ENCODE measurements at regions not wholly inside any gene's neighbourhood (a gene's known extent, or its start where the extent isn't known, plus 50 kb on each side); places are given as distances from the start of the nearest gene placed in this dataset.

DNA sequence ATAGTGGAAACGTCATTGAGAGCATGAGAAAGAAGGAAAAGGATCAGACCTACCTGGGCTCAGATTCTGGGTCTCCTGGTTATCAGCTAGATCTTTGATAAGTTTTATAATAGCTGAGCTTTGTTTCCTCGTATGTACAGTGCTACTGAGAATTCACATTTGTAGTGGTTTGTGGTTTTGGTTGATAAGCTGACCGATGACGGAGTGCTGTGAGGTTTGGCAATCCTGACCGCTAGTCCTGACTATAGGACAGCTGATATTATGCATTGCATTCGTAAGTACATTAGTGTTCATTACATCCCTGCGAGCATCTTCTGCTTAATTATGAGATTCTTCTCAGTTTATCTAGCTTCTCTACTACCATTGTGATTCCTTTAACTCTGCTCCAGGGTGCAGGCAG, 190.7 kb upstream of the SLC27A6 start:
- peak; percentile 73 for DNase-seq (ENCODE audit: low read depth)
- TF ChIP-seq, protein P1, sequence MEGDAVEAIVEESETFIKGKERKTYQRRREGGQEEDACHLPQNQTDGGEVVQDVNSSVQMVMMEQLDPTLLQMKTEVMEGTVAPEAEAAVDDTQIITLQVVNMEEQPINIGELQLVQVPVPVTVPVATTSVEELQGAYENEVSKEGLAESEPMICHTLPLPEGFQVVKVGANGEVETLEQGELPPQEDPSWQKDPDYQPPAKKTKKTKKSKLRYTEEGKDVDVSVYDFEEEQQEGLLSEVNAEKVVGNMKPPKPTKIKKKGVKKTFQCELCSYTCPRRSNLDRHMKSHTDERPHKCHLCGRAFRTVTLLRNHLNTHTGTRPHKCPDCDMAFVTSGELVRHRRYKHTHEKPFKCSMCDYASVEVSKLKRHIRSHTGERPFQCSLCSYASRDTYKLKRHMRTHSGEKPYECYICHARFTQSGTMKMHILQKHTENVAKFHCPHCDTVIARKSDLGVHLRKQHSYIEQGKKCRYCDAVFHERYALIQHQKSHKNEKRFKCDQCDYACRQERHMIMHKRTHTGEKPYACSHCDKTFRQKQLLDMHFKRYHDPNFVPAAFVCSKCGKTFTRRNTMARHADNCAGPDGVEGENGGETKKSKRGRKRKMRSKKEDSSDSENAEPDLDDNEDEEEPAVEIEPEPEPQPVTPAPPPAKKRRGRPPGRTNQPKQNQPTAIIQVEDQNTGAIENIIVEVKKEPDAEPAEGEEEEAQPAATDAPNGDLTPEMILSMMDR (IDR thresholded peaks at IDR 0.05; ENCODE audit: insufficient read depth, low read depth, low read length), result no peak
- H3K4me3 ChIP-seq (ENCODE audit: low read depth, low read length), result no peak overlapping the region

DNA sequence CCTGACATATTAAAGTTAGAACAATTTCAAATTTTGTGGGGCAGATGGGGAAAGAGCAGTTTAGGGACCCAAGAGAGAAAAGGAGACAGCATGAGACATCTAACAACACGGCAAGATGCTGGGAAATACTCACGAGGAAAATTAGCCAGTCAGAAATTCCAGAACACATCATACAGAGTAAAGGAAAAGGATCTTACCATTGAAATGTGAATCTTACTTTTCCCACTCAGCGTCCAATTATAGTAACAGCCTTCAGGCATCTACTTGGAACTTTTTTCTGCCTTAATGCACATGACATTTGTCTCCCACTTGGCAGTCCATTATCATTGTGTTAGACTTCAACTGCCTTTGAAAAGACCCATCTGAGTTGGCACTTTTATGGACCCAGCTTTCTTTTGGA, 189.7 kb upstream of the SLC27A6 start:
- no peak overlapping the region for H3K4me3 ChIP-seq (ENCODE audit: low read depth, low read length)
- TF ChIP-seq, protein P1 (IDR thresholded peaks at IDR 0.05; ENCODE audit: insufficient read depth, low read depth, low read length), result no peak
- no peak for DNase-seq (ENCODE audit: low read depth)

GRCh38 chr5:128777052-128777451, 188.2 kb upstream of the SLC27A6 start:
- H3K4me3 ChIP-seq (ENCODE audit: low read depth, low read length), result no peak overlapping the region
- TF ChIP-seq, protein P1 (IDR thresholded peaks at IDR 0.05; ENCODE audit: insufficient read depth, low read depth, low read length), result no peak
- no peak for DNase-seq (ENCODE audit: low read depth)

DNA sequence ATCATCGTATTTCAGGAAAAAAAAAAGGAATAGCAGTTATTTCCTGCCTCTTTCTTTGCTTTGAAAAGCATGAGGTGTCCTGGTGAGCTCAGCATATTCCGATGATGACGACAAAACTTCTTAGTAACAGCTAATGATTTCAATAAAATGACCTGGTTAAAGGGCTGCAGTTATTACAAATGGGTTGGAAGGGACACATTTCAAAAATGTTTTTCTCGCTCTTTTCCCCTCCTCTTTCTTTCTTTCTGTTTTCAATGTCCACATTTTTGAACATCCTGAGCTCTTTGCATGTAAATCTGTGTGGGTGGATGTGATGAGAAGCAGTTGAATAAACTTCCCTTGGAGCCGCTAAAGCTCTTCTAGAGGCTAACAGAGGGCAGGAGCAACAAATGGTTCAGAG, 186.8 kb upstream of the SLC27A6 start:
- TF ChIP-seq, protein P1 (IDR thresholded peaks at IDR 0.05; ENCODE audit: insufficient read depth, low read depth, low read length), result no peak
- DNase-seq (ENCODE audit: low read depth), result no peak
- no peak overlapping the region for H3K4me3 ChIP-seq (ENCODE audit: low read depth, low read length)

- H3K4me3 ChIP-seq (ENCODE audit: low read depth, low read length), result no peak overlapping the region
- peak; percentile 47 for DNase-seq (ENCODE audit: low read depth)
- TF ChIP-seq, protein P1 (IDR thresholded peaks at IDR 0.05; ENCODE audit: insufficient read depth, low read depth, low read length), result no peak
Observed at GRCh38 chr5:128782446-128782845, 182.8 kb upstream of the SLC27A6 start.

- TF ChIP-seq, protein P1 (IDR thresholded peaks at IDR 0.05; ENCODE audit: insufficient read depth, low read depth, low read length), result no peak
- no peak overlapping the region for H3K4me3 ChIP-seq (ENCODE audit: low read depth, low read length)
- DNase-seq (ENCODE audit: low read depth), result no peak
Observed at GRCh38 chr5:128784726-128785125, 180.6 kb upstream of the SLC27A6 start.

GRCh38 chr5:128791312-128791711, 174.0 kb upstream of the SLC27A6 start:
- H3K4me3 ChIP-seq (ENCODE audit: low read depth, low read length), result no peak overlapping the region
- TF ChIP-seq, protein P1 (IDR thresholded peaks at IDR 0.05; ENCODE audit: insufficient read depth, low read depth, low read length), result no peak
- DNase-seq (ENCODE audit: low read depth), result no peak
